Aorta (tissue), 5 donors: ENCODE measurements at regions not wholly inside any gene's neighbourhood (a gene's known extent, or its start where the extent isn't known, plus 50 kb on each side); places are given as distances from the start of the nearest gene placed in this dataset.
"Not testable (repeated sequence)": the region's sequence is repeated elsewhere in the genome, so short reads cannot be mapped to it uniquely, and the experiment has no call there.

Experiments
- ATAC-seq: fragments of 200-7000 bp; cut with Tn5 transposase; one replicate; pipeline ENCODE4 v1.9.1; 2022; ENCODE audit warnings: moderate library complexity; ENCODE audit not compliant: low FRiP score
- DNase-seq, 2 donors: peaks; one replicate each; pipeline ENCODE4 v3.0.0-alpha.2; 2020
- H3K27ac ChIP-seq, 2 donors: one replicate each; pipeline ENCODE4 v1.5.1; 2013; ENCODE audit warnings: low read length in 2 of 2, mild to moderate bottlenecking in 2 of 2, moderate library complexity in 2 of 2, control low read depth in 1 of 2, inconsistent platforms in 1 of 2, low read depth in 1 of 2
- H3K27me3 ChIP-seq, 2 donors: one replicate each; pipeline ENCODE4 v1.6.1; 2013; ENCODE audit warnings: control low read depth in 1 of 2, low read length in 1 of 2, mild to moderate bottlenecking in 1 of 2, moderate library complexity in 1 of 2; ENCODE audit not compliant: insufficient read depth in 2 of 2, control insufficient read depth in 1 of 2
- H3K36me3 ChIP-seq, 2 donors: one replicate each; pipeline ENCODE4 v1.6.1; 2013; ENCODE audit warnings: control low read depth in 1 of 2, low read length in 1 of 2, mild to moderate bottlenecking in 1 of 2; ENCODE audit not compliant: insufficient read depth in 2 of 2, control insufficient read depth in 1 of 2
- H3K4me1 ChIP-seq, 2 donors: one replicate each; pipeline ENCODE4 v1.6.1; 2013; ENCODE audit warnings: low read length in 2 of 2, control low read depth in 1 of 2, mild to moderate bottlenecking in 1 of 2, moderate library complexity in 1 of 2; ENCODE audit not compliant: insufficient read depth in 2 of 2, control insufficient read depth in 1 of 2
- H3K4me3 ChIP-seq, 2 donors: one replicate each; pipeline ENCODE4 v1.5.1; 2013; ENCODE audit warnings: low read length in 2 of 2, control low read depth in 1 of 2, mild to moderate bottlenecking in 1 of 2
- H3K9me3 ChIP-seq: one replicate; pipeline ENCODE4 v1.6.1; 2013; ENCODE audit warnings: mild to moderate bottlenecking, low read length; ENCODE audit not compliant: control insufficient read depth
- WGBS, 2 donors: extraction: QIAGEN DNeasy Blood & Tissue Kit; methylation state at CpG; one replicate each; pipeline ENCODE4 v1.1.7; 2013; 5-methylcytosine and 5-hydroxymethylcytosine counted together
- intact Hi-C, 2 donors: fragments of 100-400 bp; cut with DNase I; formaldehyde crosslinking; loops; one replicate each; pipeline versions ENCODE4 v1.14.2 to v1.15.0; 2022
- donor health status: healthy with polysubstance abuse.
- donor health status: Bipolar disorder and iron deficiency.
- donor health status: DM: no; HTN: no; CAD: no.
- donor health status: DM: no; HTN: no; CAD: no.
- donor health status: DM: yes; HTN: yes; CAD: no.

- intact Hi-C loops = no loop called here
- ATAC-seq = no peak
- Histone ChIP-seq H3K36me3 (no peaks in the 10 kb centered on the region), H3K9me3 (no peaks in the 10 kb centered on the region), H3K27me3 (no peaks in the 10 kb centered on the region), H3K4me3 (no peak overlapping the region), H3K27ac (no peak overlapping the region), H3K4me1 (no peaks in the 10 kb centered on the region)
- no peak for DNase-seq
Measured at GRCh38 chr2:83887757-83888156, 571.3 kb downstream of the SUCLG1 start.

- Histone ChIP-seq H3K27me3 (no peaks in the 10 kb centered on the region), H3K27ac (no peak overlapping the region), H3K4me3 (no peak overlapping the region), H3K9me3 (no peaks in the 10 kb centered on the region), H3K36me3 (no peaks in the 10 kb centered on the region), H3K4me1 (no peaks in the 10 kb centered on the region)
- 95 to 96% methylated on average over 20 of the region's 20 CpGs for WGBS, 2 donors
- no peak for ATAC-seq
- no peak for DNase-seq
- intact Hi-C loops = no loop called here
Measured at GRCh38 chr2:83879127-83879526, 580.0 kb downstream of the SUCLG1 start.

- intact Hi-C loops, H3K36me3 ChIP-seq, H3K9me3 ChIP-seq, H3K4me3 ChIP-seq, H3K27ac ChIP-seq, ATAC-seq, H3K4me1 ChIP-seq, H3K27me3 ChIP-seq, DNase-seq: not testable (repeated sequence)
- 89 to 94% methylated on average over 17 of the region's 17 CpGs for whole genome bisulfite sequencing, 2 donors
Measured at GRCh38 chr2:83877261-83877660, 581.8 kb downstream of the SUCLG1 start.

- no peak overlapping the region for H3K27ac ChIP-seq
- H3K9me3 ChIP-seq = no peaks in the 10 kb centered on the region
- H3K27me3 ChIP-seq = no peaks in the 10 kb centered on the region
- DNase-seq (no peak), ATAC-seq (no peak)
- no peaks in the 10 kb centered on the region for H3K36me3 ChIP-seq
- intact Hi-C loops = no loop called here
- no peaks in the 10 kb centered on the region for H3K4me1 ChIP-seq
- H3K4me3 ChIP-seq = no peak overlapping the region
- 90 to 91% methylated on average over 14 of the region's 14 CpGs for WGBS, 2 donors
Measured at GRCh38 chr2:83874712-83875430, 584.2 kb downstream of the SUCLG1 start.

- H3K27ac ChIP-seq = no peak overlapping the region
- no peaks in the 10 kb centered on the region for H3K9me3 ChIP-seq
- no peaks in the 10 kb centered on the region for H3K36me3 ChIP-seq
- H3K4me1 ChIP-seq = no peaks in the 10 kb centered on the region
- no peak overlapping the region for H3K4me3 ChIP-seq
- 94 to 96% methylated on average over 19 of the region's 19 CpGs for WGBS, 2 donors
- ATAC-seq = no peak
- intact Hi-C loops = no loop called here
- no peak for DNase-seq
- H3K27me3 ChIP-seq = no peaks in the 10 kb centered on the region
Measured at GRCh38 chr2:83874066-83874465, 585.0 kb downstream of the SUCLG1 start.

GRCh38 chr2:83873110-83873509 is 586.0 kb downstream of the SUCLG1 start:
- Histone ChIP-seq H3K4me1 (no peaks in the 10 kb centered on the region), H3K27ac (no peak overlapping the region), H3K27me3 (no peaks in the 10 kb centered on the region), H3K36me3 (no peaks in the 10 kb centered on the region), H3K9me3 (no peaks in the 10 kb centered on the region), H3K4me3 (no peak overlapping the region)
- ATAC-seq = no peak
- WGBS, 2 donors = 85 to 87% methylated on average over 6 of the region's 6 CpGs
- no peak for DNase-seq
- intact Hi-C loops = no loop called here

GRCh38 chr2:83866211-83866610 is 592.9 kb downstream of the SUCLG1 start:
- intact Hi-C loops = no loop called here
- ATAC-seq = no peak

GRCh38 chr2:83862600-83862999 is 596.5 kb downstream of the SUCLG1 start:
- no peaks in the 10 kb centered on the region for H3K9me3 ChIP-seq
- no peaks in the 10 kb centered on the region for H3K4me1 ChIP-seq
- intact Hi-C loops = no loop called here
- ATAC-seq = no peak
- H3K36me3 ChIP-seq = no peaks in the 10 kb centered on the region
- H3K4me3 ChIP-seq = no peak overlapping the region
- no peak for DNase-seq
- 83 to 84% methylated on average over 2 of the region's 2 CpGs for WGBS, 2 donors
- no peaks in the 10 kb centered on the region for H3K27me3 ChIP-seq
- H3K27ac ChIP-seq = no peak overlapping the region

More at GRCh38 chr2:83866211-83866610, 592.9 kb downstream of the SUCLG1 start:
- Histone ChIP-seq H3K4me1 (no peaks in the 10 kb centered on the region), H3K27ac (no peak overlapping the region), H3K4me3 (no peak overlapping the region), H3K36me3 (no peaks in the 10 kb centered on the region), H3K27me3 (no peaks in the 10 kb centered on the region), H3K9me3 (no peaks in the 10 kb centered on the region)
- no peak for DNase-seq
- WGBS, 2 donors = 86 to 88% methylated on average over 3 of the region's 3 CpGs

- 60 to 64% methylated on average over 7 of the region's 7 CpGs for WGBS, 2 donors
- DNase-seq (no peak), ATAC-seq (no peak)
- no peaks in the 10 kb centered on the region for H3K9me3 ChIP-seq
- H3K4me1 ChIP-seq = no peaks in the 10 kb centered on the region
- no peak overlapping the region for H3K27ac ChIP-seq
- intact Hi-C loops = no loop called here
- H3K27me3 ChIP-seq = no peaks in the 10 kb centered on the region
- H3K4me3 ChIP-seq = no peak overlapping the region
- H3K36me3 ChIP-seq = no peaks in the 10 kb centered on the region
Measured at GRCh38 chr2:83860320-83860719, 598.8 kb downstream of the SUCLG1 start.
